Small intestine (tissue), 7 donors: ENCODE measurements at regions not wholly inside any gene's neighbourhood (a gene's known extent, or its start where the extent isn't known, plus 50 kb on each side); places are given as distances from the start of the nearest gene placed in this dataset.

Experiments
- DNase-seq, 2 donors: peaks; one replicate each; pipeline versions ENCODE4 v3.0.0 to v3.0.0-alpha.2; 2013
- FAIRE-seq: peaks from 2 replicates; lab custom pipeline; 2012; peaks lifted over from hg19 to GRCh38; lab: Jason Lieb, UNC
- H3K27ac ChIP-seq, 3 donors: one replicate each; pipeline ENCODE4 v1.5.1; 2013; ENCODE audit warnings: low read length in 2 of 3, mild to moderate bottlenecking in 2 of 3, control low read depth in 1 of 3, inconsistent platforms in 1 of 3, low read depth in 1 of 3, moderate library complexity in 1 of 3
- H3K27me3 ChIP-seq, 3 donors: one replicate each; pipeline ENCODE4 v1.6.1; 2013; ENCODE audit warnings: low read length in 3 of 3, inconsistent platforms in 1 of 3; ENCODE audit not compliant: control insufficient read depth in 3 of 3, insufficient read depth in 3 of 3
- H3K36me3 ChIP-seq, 3 donors: one replicate each; pipeline ENCODE4 v1.6.1; 2013; ENCODE audit warnings: low read length in 3 of 3, inconsistent platforms in 1 of 3, low read depth in 1 of 3, mild to moderate bottlenecking in 1 of 3, moderate library complexity in 1 of 3; ENCODE audit not compliant: control insufficient read depth in 3 of 3, insufficient read depth in 2 of 3
- H3K4me1 ChIP-seq, 3 donors: one replicate each; pipeline ENCODE4 v1.6.1; 2013; ENCODE audit warnings: low read length in 2 of 3, inconsistent platforms in 1 of 3, low read depth in 1 of 3, mild to moderate bottlenecking in 1 of 3, moderate library complexity in 1 of 3; ENCODE audit not compliant: control insufficient read depth in 3 of 3, insufficient read depth in 2 of 3
- H3K4me3 ChIP-seq, 3 donors: one replicate each; pipeline ENCODE4 v1.5.1; 2013; ENCODE audit warnings: low read length in 3 of 3, control low read depth in 1 of 3, inconsistent platforms in 1 of 3, low read depth in 1 of 3, mild to moderate bottlenecking in 1 of 3, moderate library complexity in 1 of 3
- H3K9me3 ChIP-seq, 2 donors: one replicate each; pipeline ENCODE4 v1.6.1; 2013; ENCODE audit warnings: low read depth in 1 of 2, low read length in 1 of 2; ENCODE audit not compliant: control insufficient read depth in 2 of 2, insufficient read depth in 1 of 2
- WGBS, 3 donors: extraction: QIAGEN DNeasy Blood & Tissue Kit; methylation state at CpG; one replicate each; pipeline ENCODE4 v1.1.7; 2013; 5-methylcytosine and 5-hydroxymethylcytosine counted together
- donor health status: healthy with polysubstance abuse.
- donor health status: control.
- donor health status: control.
- donor health status: Bipolar disorder and iron deficiency.
- donor health status: healthy.

DNA sequence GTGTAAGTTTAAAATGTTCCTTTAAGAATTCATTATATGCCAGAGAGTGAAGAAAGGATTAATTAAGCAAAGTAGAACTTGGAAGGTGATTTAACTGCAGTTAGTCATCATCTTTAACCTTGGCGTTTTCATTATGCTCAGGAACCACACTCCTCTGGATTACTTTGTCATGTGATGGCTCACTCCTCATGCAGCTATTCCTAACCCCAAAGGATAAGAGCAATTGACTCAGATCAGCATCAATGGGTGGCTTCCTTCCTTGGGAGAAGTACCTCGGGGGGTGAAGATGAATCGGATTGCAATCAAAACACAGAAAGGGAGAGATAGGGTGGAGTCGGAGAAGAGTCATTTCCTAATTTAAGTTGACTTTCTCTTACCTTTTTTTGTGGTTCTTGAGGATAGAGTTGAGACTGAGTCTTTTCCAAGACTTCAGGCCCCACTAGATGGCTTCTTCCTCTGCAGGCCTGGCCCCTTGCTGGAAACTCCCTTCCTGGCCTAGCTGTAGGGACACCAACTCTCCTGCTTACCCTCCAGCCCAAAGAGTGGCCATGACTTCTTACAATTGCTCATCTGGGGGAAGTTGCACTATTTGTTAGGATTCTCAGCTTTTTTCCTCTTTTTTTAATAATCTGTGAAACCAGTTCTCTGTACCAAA, 238.6 kb upstream of the DDHD1 start:
- FAIRE-seq (no peak), DNase-seq (no peak)
- WGBS, 3 donors = 84 to 92% (median 84%) methylated on average over 4 of the region's 4 CpGs
- Histone ChIP-seq H3K27me3 (no peaks in the 10 kb centered on the region), H3K36me3 (no peaks in the 10 kb centered on the region), H3K27ac (no peak overlapping the region), H3K4me1 (no peaks in the 10 kb centered on the region), H3K9me3 (peaks cover 0 to 18% of the 10 kb centered on the region in 2 donors), H3K4me3 (no peak overlapping the region)

- Histone ChIP-seq H3K4me1 (no peaks in the 10 kb centered on the region), H3K4me3 (no peak overlapping the region), H3K9me3 (peaks cover 0 to 18% of the 10 kb centered on the region in 2 donors), H3K36me3 (no peaks in the 10 kb centered on the region), H3K27ac (no peak overlapping the region), H3K27me3 (no peaks in the 10 kb centered on the region)
- 55 to 77% (median 68%) methylated on average over 2 of the region's 2 CpGs for WGBS, 3 donors
- no peak for DNase-seq
- no peak for FAIRE-seq
Measured at GRCh38 chr14:53391156-53391555, 238.0 kb upstream of the DDHD1 start.

GRCh38 chr14:53390008-53390407, 236.9 kb upstream of the DDHD1 start:
- FAIRE-seq (no peak), DNase-seq (no peak)
- H3K4me3 ChIP-seq = no peak overlapping the region
- H3K4me1 ChIP-seq = no peaks in the 10 kb centered on the region
- H3K27me3 ChIP-seq = no peaks in the 10 kb centered on the region
- H3K36me3 ChIP-seq = no peaks in the 10 kb centered on the region
- no peak overlapping the region for H3K27ac ChIP-seq
- 79 to 85% (median 80%) methylated on average over 7 of the region's 7 CpGs for WGBS, 3 donors
- peaks cover 0 to 10% of the 10 kb centered on the region in 2 donors for H3K9me3 ChIP-seq

- no peaks in the 10 kb centered on the region for H3K4me1 ChIP-seq
- WGBS, 3 donors = 71 to 80% (median 73%) methylated on average over 1 of the region's 1 CpG
- H3K27me3 ChIP-seq = no peaks in the 10 kb centered on the region
- peaks cover 0 to 2% of the 10 kb centered on the region in 2 donors for H3K9me3 ChIP-seq
- no peaks in the 10 kb centered on the region for H3K36me3 ChIP-seq
- no peak for DNase-seq
- H3K4me3 ChIP-seq = no peak overlapping the region
- FAIRE-seq = no peak
- no peak overlapping the region for H3K27ac ChIP-seq
Measured at GRCh38 chr14:53389202-53389601, 236.1 kb upstream of the DDHD1 start.

GRCh38 chr14:53386362-53386761, 233.2 kb upstream of the DDHD1 start:
- no peak for FAIRE-seq
- H3K27ac ChIP-seq = no peak overlapping the region

GRCh38 chr14:53384536-53384935, 231.4 kb upstream of the DDHD1 start:
- 86 to 93% (median 90%) methylated on average over 5 of the region's 5 CpGs for WGBS, 3 donors
- Histone ChIP-seq H3K27ac (no peak overlapping the region), H3K36me3 (no peaks in the 10 kb centered on the region), H3K4me3 (no peak overlapping the region), H3K27me3 (no peaks in the 10 kb centered on the region), H3K9me3 (no peaks in the 10 kb centered on the region), H3K4me1 (no peaks in the 10 kb centered on the region)
- FAIRE-seq (no peak), DNase-seq (no peak)

More at GRCh38 chr14:53386362-53386761, 233.2 kb upstream of the DDHD1 start:
- DNase-seq = no peak
- Histone ChIP-seq H3K27me3 (no peaks in the 10 kb centered on the region), H3K4me3 (no peak overlapping the region), H3K36me3 (no peaks in the 10 kb centered on the region), H3K9me3 (no peaks in the 10 kb centered on the region), H3K4me1 (no peaks in the 10 kb centered on the region)
- WGBS, 3 donors = 80 to 83% (median 81%) methylated on average over 4 of the region's 4 CpGs

DNA sequence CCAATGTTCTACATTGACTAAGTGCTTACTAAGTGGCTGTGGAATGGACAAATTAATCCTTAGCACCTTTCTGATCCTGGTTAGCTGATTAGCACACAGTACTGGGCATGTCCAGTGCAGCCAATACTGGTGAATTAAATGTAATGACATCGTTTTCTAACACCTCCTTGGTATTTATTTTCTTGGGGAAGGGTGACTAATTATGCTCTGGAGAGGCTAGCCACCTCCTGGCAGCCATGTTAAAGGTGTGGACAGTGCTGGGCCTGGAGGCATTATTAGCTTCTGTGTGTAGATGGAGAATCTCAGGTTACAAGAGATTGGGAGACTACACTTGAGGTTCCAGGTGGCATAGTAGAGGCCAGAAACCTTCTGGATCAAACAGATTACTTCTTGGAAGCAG, 230.9 kb upstream of the DDHD1 start:
- no peaks in the 10 kb centered on the region for H3K36me3 ChIP-seq
- H3K4me3 ChIP-seq = no peak overlapping the region
- DNase-seq (no peak), FAIRE-seq (no peak)
- WGBS, 3 donors = 46 to 72% (median 56%) methylated on average over 1 of the region's 1 CpG
- H3K27ac ChIP-seq = no peak overlapping the region
- H3K4me1 ChIP-seq = no peaks in the 10 kb centered on the region
- no peaks in the 10 kb centered on the region for H3K27me3 ChIP-seq
- no peaks in the 10 kb centered on the region for H3K9me3 ChIP-seq

- H3K27ac ChIP-seq = no peak overlapping the region
- WGBS, 3 donors = 94 to 95% (median 95%) methylated on average over 2 of the region's 2 CpGs
- H3K27me3 ChIP-seq = no peaks in the 10 kb centered on the region
- H3K36me3 ChIP-seq = no peaks in the 10 kb centered on the region
- H3K9me3 ChIP-seq = no peaks in the 10 kb centered on the region
- no peaks in the 10 kb centered on the region for H3K4me1 ChIP-seq
- no peak for FAIRE-seq
- no peak for DNase-seq
- H3K4me3 ChIP-seq = no peak overlapping the region
Measured at GRCh38 chr14:53381895-53382294, 228.8 kb upstream of the DDHD1 start.

DNA sequence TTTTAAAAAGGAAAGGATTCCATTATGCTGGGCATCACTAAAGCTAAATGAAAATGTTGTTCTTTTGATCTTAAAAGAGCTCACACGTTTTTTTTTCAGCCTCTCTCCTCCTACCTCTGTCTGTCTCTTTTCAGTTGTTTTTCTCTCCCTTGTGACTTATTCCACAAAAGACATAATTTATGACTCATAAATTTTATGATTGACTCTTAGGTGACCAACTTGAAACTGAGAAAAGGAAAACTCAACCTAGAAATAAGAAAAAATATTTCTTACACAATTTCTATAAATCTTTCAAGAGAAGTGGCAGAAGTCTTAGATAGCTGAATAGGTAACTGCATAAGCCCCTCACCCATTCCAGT, 227.7 kb upstream of the DDHD1 start:
- no peaks in the 10 kb centered on the region for H3K27me3 ChIP-seq
- FAIRE-seq (no peak), DNase-seq (no peak)
- no peak overlapping the region for H3K4me3 ChIP-seq
- H3K36me3 ChIP-seq = no peaks in the 10 kb centered on the region
- no peaks in the 10 kb centered on the region for H3K4me1 ChIP-seq
- no peak overlapping the region for H3K27ac ChIP-seq
- no peaks in the 10 kb centered on the region for H3K9me3 ChIP-seq
- WGBS, 3 donors = 21 to 41% (median 27%) methylated on average over 1 of the region's 1 CpG
